HEK293 (cell line): ENCODE measurements at regions not wholly inside any gene's neighbourhood (a gene's known extent, or its start where the extent isn't known, plus 50 kb on each side); places are given as distances from the start of the nearest gene placed in this dataset.
A peak's percentile ranks its signal among the peaks of the same experiment; 100 is the strongest.

Experiments
- CTCF ChIA-PET: fragments of 350-600 bp; formaldehyde crosslinking; extraction: SDS; loops from one replicate; lab custom pipeline; 2021; ENCODE audit warnings: antibody characterized with exemption; lab: Yijun Ruan, JAX
- POLR2A ChIA-PET: fragments of 300-600 bp; formaldehyde crosslinking; extraction: SDS; loops from one replicate; lab custom pipeline; 2020; ENCODE audit warnings: antibody characterized with exemption, inconsistent platforms; lab: Yijun Ruan, JAX
- H3K27ac ChIP-seq: fragments of 200-500 bp; sonication (Bioruptor generic); 2 replicates; pipeline ENCODE4 v1.5.1; 2014; ENCODE audit warnings: low read depth, low read length, control low read depth, inconsistent platforms; ENCODE audit errors: extremely low read depth
- H3K36me3 ChIP-seq, 2 experiments: fragments of 200-500 bp in 1 of 2; sonication (Bioruptor generic) in 1 of 2; 1 replicate in 1 of 2; 2 replicates in 1 of 2; pipeline ENCODE4 v1.5.1; 2014 to 2017; ENCODE audit warnings: inconsistent platforms in 2 of 2, low read length in 2 of 2; ENCODE audit not compliant: control insufficient read depth in 2 of 2, insufficient read depth in 1 of 2
- H3K4me1 ChIP-seq: fragments of 200-500 bp; sonication (Bioruptor generic); 2 replicates; pipeline ENCODE4 v1.5.1; 2014; ENCODE audit warnings: mild to moderate bottlenecking, low read length, inconsistent platforms; ENCODE audit not compliant: control insufficient read depth, insufficient read depth
- H3K4me3 ChIP-seq: 2 replicates; pipeline ENCODE4 v1.5.1; 2011; ENCODE audit warnings: low read depth, mild to moderate bottlenecking, control low read depth, low read length, moderate library complexity
- H3K9me3 ChIP-seq: fragments of 200-500 bp; sonication (Bioruptor generic); 2 replicates; pipeline ENCODE4 v1.5.1; 2014; ENCODE audit warnings: low read depth, low read length, inconsistent platforms; ENCODE audit not compliant: control insufficient read depth, insufficient read depth
- FEZF1 ChIP-seq: fragments of 450-650 bp; formaldehyde crosslinking; IDR thresholded peaks from 2 replicates; pipeline ENCODE4 v1.5.1; 2016; ENCODE audit warnings: missing biosample characterization, missing genetic modification characterization
- GLIS1 ChIP-seq: fragments of 450-650 bp; formaldehyde crosslinking; IDR thresholded peaks from 2 replicates; pipeline ENCODE4 v1.5.1; 2016; ENCODE audit warnings: missing biosample characterization, missing genetic modification characterization
- GLIS2 ChIP-seq: fragments of 450-650 bp; formaldehyde crosslinking; IDR thresholded peaks from 2 replicates; pipeline ENCODE4 v1.5.1; 2016; ENCODE audit warnings: missing biosample characterization, missing genetic modification characterization
- HOXA7 ChIP-seq: sonication (generic); formaldehyde crosslinking; IDR thresholded peaks from 2 replicates; pipeline ENCODE4 v1.8.1; 2022; ENCODE audit warnings: missing genetic modification reagents, borderline replicate concordance
- IKZF3 ChIP-seq: fragments of 450-650 bp; IDR thresholded peaks from 2 replicates; pipeline ENCODE4 v1.5.0; 2018; ENCODE audit warnings: missing biosample characterization, mild to moderate bottlenecking, missing genetic modification characterization, moderate library complexity
- KLF8 ChIP-seq: fragments of 450-650 bp; formaldehyde crosslinking; IDR thresholded peaks from 2 replicates; pipeline ENCODE4 v1.5.1; 2016; ENCODE audit warnings: missing biosample characterization, missing genetic modification characterization
- KLF9 ChIP-seq: fragments of 450-650 bp; formaldehyde crosslinking; IDR thresholded peaks from 2 replicates; pipeline ENCODE4 v1.5.1; 2016; ENCODE audit warnings: missing biosample characterization, missing genetic modification characterization, low read depth
- OVOL3 ChIP-seq: fragments of 450-650 bp; formaldehyde crosslinking; IDR thresholded peaks from 2 replicates; pipeline ENCODE4 v1.5.1; 2016; ENCODE audit warnings: missing biosample characterization, missing genetic modification characterization
- PRDM4 ChIP-seq: fragments of 450-650 bp; formaldehyde crosslinking; IDR thresholded peaks from 2 replicates; pipeline ENCODE4 v1.5.1; 2017; ENCODE audit warnings: missing biosample characterization, missing genetic modification characterization
- PRDM6 ChIP-seq: fragments of 450-650 bp; formaldehyde crosslinking; IDR thresholded peaks from 2 replicates; pipeline ENCODE4 v1.5.1; 2017; ENCODE audit warnings: missing biosample characterization, missing genetic modification characterization
- TCF7L2 ChIP-seq: IDR thresholded peaks from 2 replicates; pipeline ENCODE4 v1.6.1; 2011; ENCODE audit warnings: low read depth, mild to moderate bottlenecking, inconsistent platforms, low read length, moderate library complexity, borderline replicate concordance
- ZNF184 ChIP-seq: fragments of 450-650 bp; IDR thresholded peaks from 2 replicates; pipeline ENCODE4 v1.5.1; 2018; ENCODE audit warnings: missing biosample characterization, mild to moderate bottlenecking, missing genetic modification characterization
- ZNF266 ChIP-seq: fragments of 450-650 bp; formaldehyde crosslinking; IDR thresholded peaks from 2 replicates; pipeline ENCODE4 v1.5.1; 2016; ENCODE audit warnings: missing biosample characterization, missing genetic modification characterization, low read depth
- ZNF335 ChIP-seq: fragments of 450-650 bp; formaldehyde crosslinking; conservative IDR thresholded peaks from 2 replicates; pipeline ENCODE4 v1.5.1; 2016; ENCODE audit warnings: missing biosample characterization, missing genetic modification characterization
- ZNF350 ChIP-seq: fragments of 450-650 bp; formaldehyde crosslinking; IDR thresholded peaks from 2 replicates; pipeline ENCODE4 v1.5.0; 2017; ENCODE audit warnings: missing biosample characterization, mild to moderate bottlenecking, missing genetic modification characterization
- ZNF585B ChIP-seq: fragments of 450-650 bp; formaldehyde crosslinking; IDR thresholded peaks from 2 replicates; pipeline ENCODE4 v1.5.1; 2016; ENCODE audit warnings: missing biosample characterization, missing genetic modification characterization
- ZSCAN30 ChIP-seq: fragments of 450-650 bp; IDR thresholded peaks from 2 replicates; pipeline ENCODE4 v1.5.1; 2018; ENCODE audit warnings: missing biosample characterization, mild to moderate bottlenecking, missing genetic modification characterization, moderate library complexity
- TF ChIP-seq, protein P1 (sequence below): fragments of 450-650 bp; formaldehyde crosslinking; IDR thresholded peaks from 2 replicates; pipeline ENCODE4 v1.5.1; 2016; ENCODE audit warnings: missing biosample characterization, missing genetic modification characterization
- TF ChIP-seq, protein P2 (sequence below): fragments of 450-650 bp; IDR thresholded peaks from 2 replicates; pipeline ENCODE4 v1.5.1; 2018; ENCODE audit warnings: missing biosample characterization, missing genetic modification characterization
- TF ChIP-seq, protein P3 (sequence below): fragments of 450-650 bp; formaldehyde crosslinking; IDR thresholded peaks from 2 replicates; pipeline ENCODE4 v1.5.1; 2016; ENCODE audit warnings: missing biosample characterization, missing genetic modification characterization

DNA sequence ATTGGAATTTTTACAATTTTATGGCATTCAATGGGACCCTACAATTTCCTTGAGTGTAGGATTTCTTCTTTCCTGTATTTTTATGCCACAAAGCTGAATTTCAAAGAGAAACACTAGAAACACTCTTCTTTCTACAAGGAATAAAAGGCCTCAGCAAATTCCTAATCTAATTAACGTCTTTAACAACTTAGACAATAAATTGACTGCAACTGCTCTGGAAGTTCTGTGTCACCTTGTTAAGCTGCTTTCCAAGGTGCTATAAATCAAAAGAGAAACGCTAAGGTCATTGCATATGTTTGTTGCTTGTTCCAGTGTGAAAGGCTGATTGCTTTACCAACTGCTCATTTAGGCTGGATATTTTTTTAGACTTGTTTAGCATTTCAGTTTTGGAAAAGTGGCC, 182.2 kb downstream of the POLR1F start (continued):
- TF ChIP-seq, protein P1, sequence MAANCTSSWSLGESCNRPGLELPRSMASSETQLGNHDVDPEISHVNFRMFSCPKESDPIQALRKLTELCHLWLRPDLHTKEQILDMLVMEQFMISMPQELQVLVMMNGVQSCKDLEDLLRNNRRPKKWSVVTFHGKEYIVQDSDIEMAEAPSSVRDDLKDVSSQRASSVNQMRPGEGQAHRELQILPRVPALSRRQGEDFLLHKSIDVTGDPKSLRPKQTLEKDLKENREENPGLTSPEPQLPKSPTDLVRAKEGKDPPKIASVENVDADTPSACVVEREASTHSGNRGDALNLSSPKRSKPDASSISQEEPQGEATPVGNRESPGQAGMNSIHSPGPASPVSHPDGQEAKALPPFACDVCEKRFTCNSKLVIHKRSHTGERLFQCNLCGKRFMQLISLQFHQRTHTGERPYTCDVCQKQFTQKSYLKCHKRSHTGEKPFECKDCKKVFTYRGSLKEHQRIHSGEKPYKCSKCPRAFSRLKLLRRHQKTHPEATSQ (tag by site-specific recombination), result no peak
- TF ChIP-seq ZNF335 (tag by site-specific recombination) (no peak), ZNF184 (tag by site-specific recombination) (no peak), FEZF1 (peak; percentile 45; the same call in 1 of the 2 replicates), IKZF3 (tag by site-specific recombination) (no peak), ZNF266 (no peak), KLF8 (no peak), ZNF585B (tag by site-specific recombination) (no peak), GLIS1 (no peak), ZSCAN30 (tag by site-specific recombination) (no peak), GLIS2 (tag by site-specific recombination) (no peak), PRDM4 (tag by site-specific recombination) (peak; percentile 55; the same call in 1 of the 2 replicates), OVOL3 (tag by site-specific recombination) (no peak)
- TF ChIP-seq, protein P2, sequence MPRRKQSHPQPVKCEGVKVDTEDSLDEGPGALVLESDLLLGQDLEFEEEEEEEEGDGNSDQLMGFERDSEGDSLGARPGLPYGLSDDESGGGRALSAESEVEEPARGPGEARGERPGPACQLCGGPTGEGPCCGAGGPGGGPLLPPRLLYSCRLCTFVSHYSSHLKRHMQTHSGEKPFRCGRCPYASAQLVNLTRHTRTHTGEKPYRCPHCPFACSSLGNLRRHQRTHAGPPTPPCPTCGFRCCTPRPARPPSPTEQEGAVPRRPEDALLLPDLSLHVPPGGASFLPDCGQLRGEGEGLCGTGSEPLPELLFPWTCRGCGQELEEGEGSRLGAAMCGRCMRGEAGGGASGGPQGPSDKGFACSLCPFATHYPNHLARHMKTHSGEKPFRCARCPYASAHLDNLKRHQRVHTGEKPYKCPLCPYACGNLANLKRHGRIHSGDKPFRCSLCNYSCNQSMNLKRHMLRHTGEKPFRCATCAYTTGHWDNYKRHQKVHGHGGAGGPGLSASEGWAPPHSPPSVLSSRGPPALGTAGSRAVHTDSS (tag by site-specific recombination), result no peak

- Histone ChIP-seq H3K36me3 (no peaks in the 10 kb centered on the region), H3K4me1 (peaks cover 24% of the 10 kb centered on the region), H3K27ac (no peak overlapping the region), H3K4me3 (no peak overlapping the region), H3K9me3 (no peaks in the 10 kb centered on the region)
- POLR2A ChIA-PET, result no interaction called here
- CTCF ChIA-PET, result interaction anchor here (0.8 kb wide), 1 partner anchor 1123 kb away, joined by 5 read pairs; no protein-coding TSS in a partner anchor
- TF ChIP-seq, protein P3, sequence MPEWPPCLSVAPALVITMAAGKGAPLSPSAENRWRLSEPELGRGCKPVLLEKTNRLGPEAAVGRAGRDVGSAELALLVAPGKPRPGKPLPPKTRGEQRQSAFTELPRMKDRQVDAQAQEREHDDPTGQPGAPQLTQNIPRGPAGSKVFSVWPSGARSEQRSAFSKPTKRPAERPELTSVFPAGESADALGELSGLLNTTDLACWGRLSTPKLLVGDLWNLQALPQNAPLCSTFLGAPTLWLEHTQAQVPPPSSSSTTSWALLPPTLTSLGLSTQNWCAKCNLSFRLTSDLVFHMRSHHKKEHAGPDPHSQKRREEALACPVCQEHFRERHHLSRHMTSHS, result no peak
- peak; percentile 76; the same call in 1 of the 2 replicates for TF ChIP-seq PRDM6 (tag by site-specific recombination)
Measured at GRCh38 chr7:19522486-19522885, 186.4 kb downstream of the POLR1F start.

DNA sequence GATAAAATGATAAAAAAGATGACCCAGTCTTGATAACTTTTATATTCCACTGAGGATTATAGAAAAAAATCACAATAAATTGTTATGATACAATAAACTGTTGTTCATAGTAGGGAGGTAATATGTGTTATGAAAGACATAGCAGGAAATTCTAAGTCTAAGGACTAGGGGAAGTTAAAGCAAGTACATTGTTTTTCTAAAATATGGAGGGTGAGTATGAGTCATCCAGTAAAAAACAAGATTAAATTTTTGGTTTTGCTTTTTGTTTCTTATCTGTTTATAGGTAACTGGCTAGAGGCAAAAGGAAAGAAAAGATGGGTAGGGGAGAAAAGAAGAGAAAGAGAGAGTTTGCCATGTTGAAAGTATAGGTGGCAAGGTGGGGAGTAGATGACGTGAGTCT, 188.4 kb downstream of the POLR1F start:
- Histone ChIP-seq H3K9me3 (no peaks in the 10 kb centered on the region), H3K4me1 (peaks cover 24% of the 10 kb centered on the region), H3K27ac (no peak overlapping the region), H3K4me3 (no peak overlapping the region), H3K36me3 (no peaks in the 10 kb centered on the region)
- CTCF ChIA-PET, result no interaction called here
- POLR2A ChIA-PET, result no interaction called here
- TF ChIP-seq KLF9 (tag by site-specific recombination), result no peak
- 0 out of 2 replicates have a peak, but pooled peaks have one; percentile 9 for TF ChIP-seq PRDM6 (tag by site-specific recombination)
- no peak for TF ChIP-seq HOXA7 (CRISPR knock-in tag)
- TF ChIP-seq TCF7L2, result no peak
- no peak for TF ChIP-seq ZNF350 (tag by site-specific recombination)
- TF ChIP-seq, all 188 proteins: peak for 1
